GM19023 (cell line): ENCODE measurements at regions not wholly inside any gene's neighbourhood (a gene's known extent, or its start where the extent isn't known, plus 50 kb on each side); places are given as distances from the start of the nearest gene placed in this dataset.
"Not testable (repeated sequence)": the region's sequence is repeated elsewhere in the genome, so short reads cannot be mapped to it uniquely, and the experiment has no call there.

Experiments
- ATAC-seq: cut with Tn5 transposase; IDR thresholded peaks from one replicate; pipeline ENCODE4 v1.9.1; 2021; ENCODE audit warnings: mild to moderate bottlenecking, moderate library complexity; ENCODE audit not compliant: unreplicated experiment

GRCh38 chr7:153920126-153920525, 132.1 kb upstream of the DPP6 start:
- ATAC-seq, result no peak

GRCh38 chr7:153920897-153921296, 131.3 kb upstream of the DPP6 start:
- ATAC-seq, result no peak

- ATAC-seq, result no peak
Observed at GRCh38 chr7:153921408-153921807, 130.8 kb upstream of the DPP6 start.

DNA sequence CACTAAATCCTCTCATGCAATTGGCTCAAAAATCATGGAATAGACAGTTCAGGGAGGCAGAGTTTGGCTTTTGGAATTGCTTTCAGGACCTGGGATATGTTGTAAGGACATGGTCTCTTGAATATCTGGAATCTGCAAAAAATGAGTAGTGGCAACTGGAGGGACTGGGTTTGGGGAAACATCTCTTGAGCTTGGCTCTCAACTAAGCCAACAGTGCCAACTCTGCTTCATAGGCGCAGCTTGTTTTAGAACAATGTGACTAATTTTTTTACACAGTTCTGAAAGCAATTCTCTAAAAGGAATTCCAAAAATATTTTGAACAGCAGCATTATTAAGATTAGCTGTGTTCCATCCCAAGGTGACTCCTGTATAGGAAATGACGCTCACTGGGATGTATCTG, 121.5 kb upstream of the DPP6 start:
- no peak for ATAC-seq

DNA sequence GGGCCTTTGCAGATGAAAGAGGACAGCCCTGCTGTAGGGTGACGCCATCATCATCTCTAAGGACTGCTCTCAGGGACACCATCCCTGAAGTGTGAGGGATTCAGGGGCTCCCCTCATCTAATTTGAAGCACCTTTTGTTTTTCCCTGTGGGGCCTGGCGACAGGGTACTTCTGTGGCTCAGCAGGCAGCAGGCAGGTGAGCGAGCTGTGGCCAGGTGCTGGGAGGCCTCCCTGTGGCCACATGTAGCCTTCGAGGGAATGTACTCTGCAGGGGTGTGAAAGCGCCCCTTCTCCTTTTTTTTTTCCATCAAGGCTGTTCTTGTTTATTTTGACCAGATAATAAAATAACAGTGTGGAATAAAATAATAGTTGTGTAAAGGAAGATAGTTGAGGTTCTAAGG, 118.2 kb upstream of the DPP6 start:
- no peak for ATAC-seq

- no peak for ATAC-seq
Observed at GRCh38 chr7:153934629-153935028, 117.6 kb upstream of the DPP6 start.

DNA sequence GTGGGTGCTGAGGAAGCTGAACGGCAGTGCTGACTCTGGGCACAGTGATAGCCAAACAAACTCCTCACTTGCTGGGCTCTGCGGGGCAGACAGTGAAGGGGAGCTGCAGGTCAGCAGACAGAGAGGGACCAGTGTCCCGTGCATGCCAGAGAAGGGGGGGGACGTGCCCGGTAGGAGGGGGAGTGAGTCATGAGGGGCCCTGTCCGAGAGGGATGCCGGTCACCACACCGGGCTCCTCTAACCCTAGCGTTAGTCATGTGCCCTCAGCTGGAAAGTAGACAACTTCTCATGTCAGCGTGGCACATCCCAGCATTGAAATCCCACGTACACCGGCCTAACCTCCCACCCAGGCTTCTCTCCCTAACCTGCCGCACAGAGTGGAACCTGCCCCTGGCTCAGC, 117.1 kb upstream of the DPP6 start:
- no peak for ATAC-seq

DNA sequence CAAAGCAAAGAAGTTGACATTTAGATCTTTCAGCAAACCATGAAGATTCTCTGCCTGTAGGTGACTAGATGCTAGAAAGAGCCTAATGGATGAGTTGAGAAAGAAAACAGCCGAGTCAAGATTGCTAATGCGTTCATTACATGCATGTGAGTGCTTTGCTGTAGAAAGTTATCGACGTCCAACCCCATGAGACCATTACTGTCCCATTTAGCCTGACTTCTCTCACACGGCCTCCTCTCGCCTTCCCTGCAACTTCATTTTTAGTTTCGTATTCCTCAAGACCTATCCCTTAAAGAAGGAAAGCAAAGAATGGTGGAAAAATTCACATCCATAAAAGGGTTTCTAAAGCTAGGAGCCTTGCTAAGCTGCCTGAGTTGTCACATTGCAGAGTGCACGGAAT, 113.7 kb upstream of the DPP6 start:
- no peak for ATAC-seq

GRCh38 chr7:153939177-153939576, 113.0 kb upstream of the DPP6 start:
- no peak for ATAC-seq

GRCh38 chr7:153939654-153940053, 112.5 kb upstream of the DPP6 start:
- no peak for ATAC-seq

GRCh38 chr7:153941061-153941460, 111.1 kb upstream of the DPP6 start:
- ATAC-seq, result no peak

DNA sequence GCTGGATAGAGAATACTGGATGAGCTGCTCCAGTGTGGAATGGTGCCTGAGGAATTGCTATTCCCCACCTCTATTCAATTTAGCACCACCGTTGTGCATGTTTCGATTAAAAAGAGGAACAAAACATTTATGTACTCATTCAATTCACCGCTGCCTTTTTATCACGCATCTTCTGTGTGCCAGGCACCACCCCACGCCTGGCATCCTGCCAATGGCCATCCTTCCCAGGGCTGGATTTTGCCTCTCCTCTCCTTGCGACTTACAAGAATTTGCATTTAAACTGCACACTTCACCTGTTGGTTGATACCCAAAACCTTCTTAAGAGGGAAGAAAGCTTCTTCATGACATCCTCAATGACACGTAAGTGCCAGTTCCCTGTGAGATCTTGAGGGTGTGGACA, 110.2 kb upstream of the DPP6 start:
- no peak for ATAC-seq

GRCh38 chr7:153943457-153943856, 108.7 kb upstream of the DPP6 start:
- no peak for ATAC-seq

GRCh38 chr7:153943861-153944260, 108.3 kb upstream of the DPP6 start:
- ATAC-seq, result no peak

DNA sequence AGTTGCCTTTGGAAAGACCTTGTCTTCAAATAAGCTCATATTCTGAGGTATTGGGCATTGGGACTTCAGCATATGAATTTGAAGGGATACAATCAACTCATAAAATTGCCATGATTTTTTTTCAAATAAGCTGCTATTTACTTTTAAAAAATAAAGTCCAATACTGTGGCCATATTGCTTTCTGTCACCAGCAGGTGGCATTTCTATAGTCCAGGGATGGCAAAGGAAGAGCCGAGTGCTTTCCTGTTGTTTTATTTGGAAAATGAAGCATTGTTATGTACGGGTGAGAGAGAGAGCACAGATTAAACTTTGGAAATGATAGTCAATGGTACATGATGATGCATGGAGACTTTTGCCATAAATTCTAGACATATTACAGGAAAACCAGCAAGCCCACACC, 104.1 kb upstream of the DPP6 start:
- no peak for ATAC-seq

DNA sequence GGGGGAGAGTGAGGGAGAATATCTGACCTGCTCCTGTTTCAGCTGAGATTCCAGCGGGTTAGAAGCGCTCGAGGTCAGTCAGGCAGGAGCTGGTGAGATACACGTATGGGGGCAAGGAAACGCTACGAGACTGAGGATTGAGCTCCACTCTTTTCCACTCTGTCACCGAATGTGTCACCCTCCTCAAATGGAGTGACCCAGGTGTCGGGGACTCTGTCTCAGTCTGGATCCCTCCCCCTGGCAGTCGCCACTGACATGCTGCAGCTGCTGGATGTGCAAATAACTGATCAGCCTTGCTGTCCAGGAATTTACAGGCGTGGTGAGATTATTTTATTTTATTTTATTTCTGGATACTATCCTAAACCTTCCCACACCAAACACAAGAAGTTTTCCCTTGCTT, 100.9 kb upstream of the DPP6 start:
- no peak for ATAC-seq

- ATAC-seq, result no peak
Observed at GRCh38 chr7:153954477-153954876, 97.7 kb upstream of the DPP6 start.

DNA sequence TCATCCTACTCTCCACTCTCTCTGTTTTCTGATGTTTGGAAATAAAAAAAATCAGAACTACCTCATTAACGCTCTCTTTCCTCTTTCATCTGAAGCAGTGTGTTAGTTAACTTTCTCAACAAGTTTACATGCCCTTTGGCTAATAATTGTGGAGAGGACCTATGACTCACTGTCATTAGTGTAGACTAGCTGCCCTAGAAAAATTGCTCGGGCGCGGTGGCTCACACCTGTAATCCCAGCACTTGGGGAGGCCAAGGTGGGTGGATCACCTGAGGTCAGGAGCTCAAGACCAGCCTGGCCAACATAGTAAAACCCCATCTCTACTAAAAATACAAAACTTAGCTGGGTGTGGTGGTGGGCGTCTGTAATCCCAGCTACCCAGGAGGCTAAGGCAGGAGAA, 94.5 kb upstream of the DPP6 start:
- not testable (repeated sequence) for ATAC-seq

GRCh38 chr7:153958381-153958780, 93.8 kb upstream of the DPP6 start:
- not testable (repeated sequence) for ATAC-seq

DNA sequence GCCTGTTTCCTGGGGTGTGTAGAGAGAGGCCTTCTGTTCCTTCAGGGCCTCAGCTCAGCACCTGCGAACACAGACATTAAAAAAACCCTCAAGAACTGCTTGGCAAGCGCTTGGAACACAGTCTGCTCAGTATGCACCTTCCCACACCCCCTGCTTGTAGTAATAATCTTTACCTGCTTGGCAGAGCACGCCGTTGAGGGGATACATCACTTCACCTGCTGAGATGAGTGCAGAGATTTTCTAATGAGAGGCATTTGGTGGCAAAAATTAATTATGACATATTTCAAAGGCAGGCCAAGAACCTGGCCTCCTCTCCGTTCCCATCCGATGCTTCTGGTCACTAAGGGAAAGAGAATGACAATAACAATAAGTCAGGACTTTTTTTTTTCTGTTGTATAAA, 93.4 kb upstream of the DPP6 start:
- not testable (repeated sequence) for ATAC-seq

- not testable (repeated sequence) for ATAC-seq
Observed at GRCh38 chr7:153964481-153965112, 87.6 kb upstream of the DPP6 start.

DNA sequence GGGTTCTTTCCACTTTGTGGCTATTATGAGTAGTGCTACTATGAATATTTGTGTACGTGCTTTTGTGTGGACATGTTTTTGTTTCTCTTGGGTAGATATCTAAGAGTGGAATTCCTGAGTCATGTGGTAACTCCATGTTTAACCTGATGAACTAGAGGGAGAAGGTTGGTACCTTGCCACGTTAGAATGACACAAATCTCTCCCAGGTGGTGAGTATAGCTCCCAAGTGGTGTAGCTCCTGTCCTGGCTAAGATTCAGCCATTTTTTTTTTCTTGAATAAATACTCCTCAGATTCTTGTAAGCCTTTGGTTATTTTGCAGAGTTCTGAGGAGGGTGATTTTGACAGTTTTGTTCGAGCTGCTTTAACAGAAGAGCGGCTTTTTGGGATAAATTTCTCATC, 83.2 kb upstream of the DPP6 start:
- not testable (repeated sequence) for ATAC-seq

GRCh38 chr7:153974603-153975002, 77.6 kb upstream of the DPP6 start:
- not testable (repeated sequence) for ATAC-seq
